ENCODE measurements at regions not wholly inside any gene's neighbourhood (a gene's known extent, or its start where the extent isn't known, plus 50 kb on each side); places are given as distances from the start of the nearest gene placed in this dataset.

GRCh38 chr6:85936916-85937315, 294.2 kb upstream of the SYNCRIP start:
- no peak for TF ChIP-seq CTCF (IDR thresholded peaks at IDR 0.05; ENCODE audit: insufficient read depth, low read length, severe bottlenecking)
- DNase-seq (ENCODE audit: low read depth) (no peak), FAIRE-seq (no peak)
- H3K27me3 ChIP-seq (ENCODE audit: control insufficient read depth, insufficient read depth, low read length), result no peaks in the 10 kb centered on the region
- no peaks in the 10 kb centered on the region for H3K36me3 ChIP-seq (ENCODE audit: control insufficient read depth, insufficient read depth, low read length)
- H3K4me3 ChIP-seq (ENCODE audit: low read depth, low read length), result no peak overlapping the region

- DNase-seq (ENCODE audit: low read depth) (peak; percentile 73), FAIRE-seq (no peak)
Observed at GRCh38 chr6:85923013-85923430, 280.3 kb upstream of the SYNCRIP start.

GRCh38 chr6:85920782-85921181, 278.1 kb upstream of the SYNCRIP start:
- no peak for TF ChIP-seq CTCF (IDR thresholded peaks at IDR 0.05; ENCODE audit: insufficient read depth, low read length, severe bottlenecking)
- no peaks in the 10 kb centered on the region for H3K36me3 ChIP-seq (ENCODE audit: control insufficient read depth, insufficient read depth, low read length)
- peak; percentile 80 for FAIRE-seq
- no peak overlapping the region for H3K4me3 ChIP-seq (ENCODE audit: low read depth, low read length)
- peak; percentile 3 for DNase-seq (ENCODE audit: low read depth)
- no peaks in the 10 kb centered on the region for H3K27me3 ChIP-seq (ENCODE audit: control insufficient read depth, insufficient read depth, low read length)

More at GRCh38 chr6:85923013-85923430, 280.3 kb upstream of the SYNCRIP start:
- no peaks in the 10 kb centered on the region for H3K36me3 ChIP-seq (ENCODE audit: control insufficient read depth, insufficient read depth, low read length)
- H3K27me3 ChIP-seq (ENCODE audit: control insufficient read depth, insufficient read depth, low read length), result no peaks in the 10 kb centered on the region
- peak; percentile 70 for TF ChIP-seq CTCF (IDR thresholded peaks at IDR 0.05; ENCODE audit: insufficient read depth, low read length, severe bottlenecking)
- no peak overlapping the region for H3K4me3 ChIP-seq (ENCODE audit: low read depth, low read length)

GRCh38 chr6:85917522-85917921, 274.8 kb upstream of the SYNCRIP start:
- DNase-seq (ENCODE audit: low read depth) (no peak), FAIRE-seq (no peak)
- no peak overlapping the region for H3K4me3 ChIP-seq (ENCODE audit: low read depth, low read length)
- TF ChIP-seq CTCF (IDR thresholded peaks at IDR 0.05; ENCODE audit: insufficient read depth, low read length, severe bottlenecking), result no peak
- H3K36me3 ChIP-seq (ENCODE audit: control insufficient read depth, insufficient read depth, low read length), result no peaks in the 10 kb centered on the region
- H3K27me3 ChIP-seq (ENCODE audit: control insufficient read depth, insufficient read depth, low read length), result no peaks in the 10 kb centered on the region

GRCh38 chr6:85913001-85913400, 270.3 kb upstream of the SYNCRIP start:
- no peak for DNase-seq (ENCODE audit: low read depth)
- no peak for FAIRE-seq
- no peaks in the 10 kb centered on the region for H3K36me3 ChIP-seq (ENCODE audit: control insufficient read depth, insufficient read depth, low read length)
- TF ChIP-seq CTCF (IDR thresholded peaks at IDR 0.05; ENCODE audit: insufficient read depth, low read length, severe bottlenecking), result no peak
- no peak overlapping the region for H3K4me3 ChIP-seq (ENCODE audit: low read depth, low read length)
- H3K27me3 ChIP-seq (ENCODE audit: control insufficient read depth, insufficient read depth, low read length), result no peaks in the 10 kb centered on the region

- DNase-seq (ENCODE audit: low read depth), result no peak
- FAIRE-seq, result no peak
- Histone ChIP-seq H3K4me3 (ENCODE audit: low read depth, low read length) (no peak overlapping the region), H3K27me3 (ENCODE audit: control insufficient read depth, insufficient read depth, low read length) (no peaks in the 10 kb centered on the region), H3K36me3 (ENCODE audit: control insufficient read depth, insufficient read depth, low read length) (no peaks in the 10 kb centered on the region)
- TF ChIP-seq CTCF (IDR thresholded peaks at IDR 0.05; ENCODE audit: insufficient read depth, low read length, severe bottlenecking), result no peak
Observed at GRCh38 chr6:85912582-85912981, 269.9 kb upstream of the SYNCRIP start.
